NCI-H2107 (cell line): ENCODE measurements at regions not wholly inside any gene's neighbourhood (a gene's known extent, or its start where the extent isn't known, plus 50 kb on each side); places are given as distances from the start of the nearest gene placed in this dataset.

Source experiments
- DNase-seq: peaks from one replicate; lab custom pipeline; 2025; lab: John Stamatoyannopoulos, UW

- DNase-seq, result no peak
These were observed 136.0 kb upstream of the PABPC4L start for GRCh38 chr4:134337574-134337973.

- DNase-seq, result no peak
These were observed 127.2 kb upstream of the PABPC4L start for GRCh38 chr4:134328741-134329140.

DNA sequence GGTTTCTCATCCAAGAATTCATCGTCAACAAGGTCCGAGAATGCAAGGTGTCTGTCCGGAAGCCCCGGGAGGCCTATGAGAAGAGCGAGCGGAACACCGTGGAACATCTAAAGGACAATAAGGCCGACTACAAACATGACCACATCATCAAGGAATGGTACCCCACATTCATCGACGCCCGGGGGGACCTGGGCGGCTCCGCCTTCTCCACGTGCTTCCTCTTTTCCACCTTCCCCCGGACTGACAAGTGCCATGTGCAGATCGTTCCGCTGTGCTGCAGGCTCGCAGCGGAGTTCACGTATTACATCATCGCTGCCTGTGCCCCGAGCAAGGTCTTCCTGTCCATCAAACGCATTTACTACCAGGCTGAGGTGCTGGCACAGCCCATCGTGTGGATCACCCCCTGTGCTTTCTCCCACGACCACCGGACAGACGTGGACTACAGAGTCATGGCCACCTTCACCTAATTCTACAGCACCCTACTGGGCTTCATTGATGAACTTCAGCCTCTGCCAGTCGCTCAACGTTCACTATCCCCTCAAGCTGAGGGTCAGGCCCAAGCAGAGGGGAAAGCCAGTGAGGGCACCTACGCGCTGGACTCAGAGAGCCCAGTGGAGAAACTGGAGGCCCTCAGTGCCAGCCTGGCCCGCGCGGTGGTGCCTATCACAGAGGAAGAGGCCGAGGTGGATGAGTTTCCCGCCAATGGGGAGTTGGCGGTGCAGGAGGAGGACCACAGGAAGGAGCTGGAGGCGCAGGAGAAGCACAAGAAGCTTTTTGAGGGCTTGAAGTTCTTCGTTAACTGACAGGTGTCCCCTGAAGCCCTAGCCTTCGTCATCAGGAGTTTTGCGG lies 125.9 kb upstream of the PABPC4L start:
- DNase-seq, result no peak

GRCh38 chr4:134326866-134327265 lies 125.3 kb upstream of the PABPC4L start:
- no peak for DNase-seq

- DNase-seq, result no peak
These were observed 122.6 kb upstream of the PABPC4L start for GRCh38 chr4:134324179-134324578.

GRCh38 chr4:134320048-134320447 lies 118.5 kb upstream of the PABPC4L start:
- no peak for DNase-seq

DNA sequence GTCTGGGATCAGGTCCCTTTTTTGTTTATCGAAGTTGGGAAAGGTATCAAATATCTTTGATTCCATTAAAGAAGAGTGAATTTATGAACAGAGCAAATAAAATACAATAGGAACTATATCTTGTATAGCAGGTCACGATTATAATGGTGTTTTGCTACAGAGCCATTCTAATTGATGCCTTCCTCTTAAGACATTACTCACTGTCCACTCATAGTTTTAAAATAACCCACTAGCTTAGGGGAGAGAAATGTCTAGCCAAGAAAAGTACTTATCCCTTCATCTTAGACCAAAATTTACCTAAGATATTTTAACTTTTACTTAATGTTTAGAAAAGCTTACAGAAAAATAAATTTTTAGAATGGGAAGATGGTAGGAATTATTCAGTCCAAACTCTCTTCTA lies 112.0 kb upstream of the PABPC4L start:
- DNase-seq, result no peak

DNA sequence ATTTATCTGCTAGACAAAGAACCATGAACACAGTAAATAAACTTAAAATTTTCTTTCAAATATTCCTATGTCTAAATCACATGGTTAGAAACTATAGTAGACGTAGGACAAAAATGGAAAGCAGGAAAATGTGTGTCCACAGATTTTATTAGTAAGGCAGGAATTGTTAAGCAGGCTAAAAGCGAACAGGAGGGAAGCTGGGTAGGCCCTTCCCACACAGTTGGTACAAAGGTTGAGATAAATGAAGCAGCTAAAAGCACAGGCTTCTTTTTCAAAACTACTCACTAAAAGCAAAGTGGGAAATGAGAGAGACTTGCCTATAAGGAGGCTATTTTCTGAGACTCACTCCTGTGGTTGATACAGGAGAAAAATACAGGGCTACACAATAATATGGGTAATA lies 108.1 kb upstream of the PABPC4L start:
- DNase-seq, result no peak

- no peak for DNase-seq
These were observed 107.3 kb upstream of the PABPC4L start for GRCh38 chr4:134308910-134309309.

GRCh38 chr4:134298313-134298712 lies 96.7 kb upstream of the PABPC4L start:
- DNase-seq, result no peak

- DNase-seq, result no peak
These were observed 96.2 kb upstream of the PABPC4L start for GRCh38 chr4:134297765-134298164.

DNA sequence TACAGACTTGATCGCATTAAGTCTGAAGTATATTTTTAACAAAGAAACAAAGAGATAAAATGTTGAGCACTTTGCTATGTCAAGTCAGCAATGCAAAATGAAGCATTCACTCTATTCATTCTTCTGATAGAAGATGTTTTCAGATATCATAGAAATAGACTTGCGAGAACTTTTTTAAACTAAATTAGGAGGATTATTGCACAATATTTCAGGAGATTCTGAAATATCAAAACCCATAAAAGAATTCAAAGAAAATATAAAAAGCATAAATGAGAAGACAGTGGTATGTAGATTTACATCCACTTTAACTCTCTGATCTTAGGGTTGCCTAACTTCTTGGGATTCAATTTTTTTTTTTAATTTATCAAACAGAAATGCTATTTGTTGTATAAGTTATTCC lies 81.1 kb upstream of the PABPC4L start:
- DNase-seq, result no peak

DNA sequence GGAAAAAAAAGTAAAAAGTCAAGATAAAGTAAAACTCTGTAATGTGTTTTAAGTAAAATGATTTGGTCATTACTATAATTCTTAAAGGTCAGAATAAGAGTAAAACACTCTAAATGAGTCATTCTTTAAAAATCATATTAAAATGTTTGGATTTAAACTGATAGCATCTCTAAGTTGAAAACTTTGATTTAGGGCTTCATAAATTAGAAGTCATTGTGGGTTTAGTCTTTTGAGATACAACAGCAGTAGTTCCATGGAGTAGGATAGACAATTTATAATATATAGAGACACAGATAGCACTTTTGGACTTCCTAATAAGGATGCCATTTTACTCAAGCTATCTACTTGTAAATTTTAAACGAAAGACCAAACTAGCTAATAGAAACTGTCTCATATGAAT lies 77.1 kb upstream of the PABPC4L start:
- DNase-seq, result no peak

GRCh38 chr4:134276476-134276875 lies 74.9 kb upstream of the PABPC4L start:
- DNase-seq, result no peak

DNA sequence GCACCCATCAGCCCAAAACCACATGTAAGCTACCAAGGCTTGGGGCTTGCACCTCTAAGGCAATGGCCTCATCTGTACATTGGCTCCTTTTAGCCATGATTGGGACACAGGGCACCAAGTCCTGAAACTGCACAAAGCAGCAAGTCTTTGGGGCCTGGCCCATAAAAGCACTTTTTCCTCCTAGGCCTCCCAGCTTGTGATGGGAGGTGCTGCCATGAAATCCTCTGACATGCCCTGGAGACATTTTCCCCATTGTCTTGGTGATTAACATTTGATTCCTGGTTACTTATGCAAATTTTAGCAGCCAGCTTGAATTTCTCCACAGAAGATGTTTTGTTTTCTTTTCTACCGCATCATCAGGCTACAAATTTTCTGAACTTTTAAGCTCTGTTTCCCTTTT lies 58.5 kb upstream of the PABPC4L start:
- no peak for DNase-seq
